GM06990 (cell line): ENCODE measurements at regions not wholly inside any gene's neighbourhood (a gene's known extent, or its start where the extent isn't known, plus 50 kb on each side); places are given as distances from the start of the nearest gene placed in this dataset.
"Not testable (repeated sequence)": the region's sequence is repeated elsewhere in the genome, so short reads cannot be mapped to it uniquely, and the experiment has no call there.

Source experiments
- DNase-seq: peaks from one replicate; pipeline ENCODE4 v3.0.0-alpha.2; 2011; ENCODE audit not compliant: insufficient read length; ENCODE audit errors: extremely low read depth
- H3K27me3 ChIP-seq: replicated peaks from 2 replicates; pipeline ENCODE4 v1.6.0; 2011; ENCODE audit warnings: low read length; ENCODE audit not compliant: control insufficient read depth, insufficient read depth
- H3K36me3 ChIP-seq: 2 replicates; pipeline ENCODE4 v1.5.1; 2011; ENCODE audit warnings: low read length; ENCODE audit not compliant: control insufficient read depth, insufficient read depth
- H3K4me3 ChIP-seq: replicated peaks from 2 replicates; pipeline ENCODE4 v1.5.1; 2011; ENCODE audit warnings: low read depth, mild to moderate bottlenecking, control low read depth, low read length
- TF ChIP-seq, protein P1 (sequence below): IDR thresholded peaks from 2 replicates; pipeline ENCODE4 v1.5.1; 2011; ENCODE audit warnings: low read length, control low read depth, mild to moderate bottlenecking, inconsistent platforms; ENCODE audit not compliant: insufficient read depth, poor library complexity, severe bottlenecking

DNA sequence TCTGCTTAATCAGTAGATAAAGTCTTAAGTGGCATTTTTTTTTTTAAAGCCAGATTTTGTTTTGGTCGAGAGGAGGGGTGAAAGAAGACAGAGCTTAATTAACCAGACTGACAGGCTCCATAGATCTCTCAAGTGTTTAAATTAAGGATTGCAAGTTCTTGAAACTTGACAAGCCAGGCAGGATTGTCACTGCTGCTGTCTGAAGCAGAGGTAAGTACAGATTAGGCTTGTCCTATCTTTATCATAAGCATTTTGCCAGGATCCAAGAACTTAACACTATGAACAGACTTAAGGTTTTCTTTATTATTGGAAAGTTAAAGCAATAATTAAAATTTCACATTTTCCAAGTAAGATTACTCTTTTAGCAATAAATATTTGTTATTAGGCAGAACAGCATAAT is 179.6 kb upstream of the LMO3 start:
- Histone ChIP-seq H3K27me3 (no peaks in the 10 kb centered on the region), H3K4me3 (no peak overlapping the region), H3K36me3 (no peaks in the 10 kb centered on the region)
- DNase-seq, result no peak
- TF ChIP-seq, protein P1, sequence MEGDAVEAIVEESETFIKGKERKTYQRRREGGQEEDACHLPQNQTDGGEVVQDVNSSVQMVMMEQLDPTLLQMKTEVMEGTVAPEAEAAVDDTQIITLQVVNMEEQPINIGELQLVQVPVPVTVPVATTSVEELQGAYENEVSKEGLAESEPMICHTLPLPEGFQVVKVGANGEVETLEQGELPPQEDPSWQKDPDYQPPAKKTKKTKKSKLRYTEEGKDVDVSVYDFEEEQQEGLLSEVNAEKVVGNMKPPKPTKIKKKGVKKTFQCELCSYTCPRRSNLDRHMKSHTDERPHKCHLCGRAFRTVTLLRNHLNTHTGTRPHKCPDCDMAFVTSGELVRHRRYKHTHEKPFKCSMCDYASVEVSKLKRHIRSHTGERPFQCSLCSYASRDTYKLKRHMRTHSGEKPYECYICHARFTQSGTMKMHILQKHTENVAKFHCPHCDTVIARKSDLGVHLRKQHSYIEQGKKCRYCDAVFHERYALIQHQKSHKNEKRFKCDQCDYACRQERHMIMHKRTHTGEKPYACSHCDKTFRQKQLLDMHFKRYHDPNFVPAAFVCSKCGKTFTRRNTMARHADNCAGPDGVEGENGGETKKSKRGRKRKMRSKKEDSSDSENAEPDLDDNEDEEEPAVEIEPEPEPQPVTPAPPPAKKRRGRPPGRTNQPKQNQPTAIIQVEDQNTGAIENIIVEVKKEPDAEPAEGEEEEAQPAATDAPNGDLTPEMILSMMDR, result no peak

DNA sequence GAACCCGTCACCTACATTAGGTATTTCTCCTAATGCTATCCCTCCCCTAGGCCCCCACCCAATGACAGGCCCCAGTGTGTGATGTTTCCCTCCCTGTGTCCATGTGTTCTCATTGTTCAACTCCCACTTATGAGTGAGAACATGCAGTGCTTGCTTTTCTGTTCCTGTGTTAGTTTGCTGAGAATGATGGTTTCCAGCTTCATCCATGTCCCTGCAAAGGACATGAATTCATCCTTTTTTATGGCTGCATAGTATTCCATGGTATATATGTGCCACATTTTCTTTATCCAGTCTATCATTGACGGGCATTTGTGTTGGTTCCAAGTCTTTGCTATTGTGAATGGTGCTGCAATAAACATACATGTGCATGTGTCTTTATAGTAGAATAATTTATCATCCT is 163.2 kb upstream of the LMO3 start:
- H3K4me3 ChIP-seq, H3K36me3 ChIP-seq, DNase-seq, H3K27me3 ChIP-seq: not testable (repeated sequence)

DNA sequence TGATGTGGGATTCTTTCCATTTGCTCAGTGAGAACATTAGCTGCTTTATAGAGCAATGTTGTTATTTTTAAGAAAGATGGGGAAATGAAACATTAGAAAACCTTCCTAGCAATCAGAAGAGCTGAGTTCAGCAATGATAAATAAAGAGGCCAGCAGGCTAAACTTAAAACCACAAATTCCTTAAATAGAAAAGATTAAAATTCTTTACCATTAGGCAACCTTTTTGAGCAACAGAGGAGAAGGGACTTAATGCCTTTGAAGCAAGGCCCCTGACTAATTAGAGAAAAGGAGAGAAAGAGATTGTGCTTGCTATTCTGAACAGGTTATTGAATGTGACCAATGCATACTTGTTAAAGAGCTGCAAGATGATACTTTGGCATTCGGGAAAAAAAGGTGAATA is 160.8 kb upstream of the LMO3 start:
- Histone ChIP-seq H3K4me3 (no peak overlapping the region), H3K27me3 (no peaks in the 10 kb centered on the region), H3K36me3 (no peaks in the 10 kb centered on the region)
- no peak for DNase-seq
- TF ChIP-seq, protein P1, result no peak

DNA sequence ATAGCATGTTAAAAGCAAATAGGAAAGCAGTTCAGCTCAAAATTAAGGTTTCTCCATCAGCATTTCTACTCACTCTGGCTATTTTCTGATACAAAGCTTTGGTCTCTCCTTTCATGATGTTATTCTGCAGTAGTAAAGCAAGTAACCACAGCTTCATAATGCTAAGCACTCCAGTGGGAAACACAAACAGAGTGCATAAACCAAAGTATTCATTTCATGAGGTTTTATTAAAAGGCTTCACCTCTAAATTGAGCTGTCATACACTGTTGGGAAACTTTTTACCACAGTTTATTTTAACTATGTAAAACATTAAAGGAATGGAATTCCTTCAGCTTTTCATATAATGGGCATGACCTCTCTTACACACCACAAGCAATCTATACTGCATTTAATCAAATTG is 157.9 kb upstream of the LMO3 start:
- H3K36me3 ChIP-seq, result no peaks in the 10 kb centered on the region
- DNase-seq, result no peak
- no peaks in the 10 kb centered on the region for H3K27me3 ChIP-seq
- H3K4me3 ChIP-seq, result no peak overlapping the region
- TF ChIP-seq, protein P1, result no peak

DNA sequence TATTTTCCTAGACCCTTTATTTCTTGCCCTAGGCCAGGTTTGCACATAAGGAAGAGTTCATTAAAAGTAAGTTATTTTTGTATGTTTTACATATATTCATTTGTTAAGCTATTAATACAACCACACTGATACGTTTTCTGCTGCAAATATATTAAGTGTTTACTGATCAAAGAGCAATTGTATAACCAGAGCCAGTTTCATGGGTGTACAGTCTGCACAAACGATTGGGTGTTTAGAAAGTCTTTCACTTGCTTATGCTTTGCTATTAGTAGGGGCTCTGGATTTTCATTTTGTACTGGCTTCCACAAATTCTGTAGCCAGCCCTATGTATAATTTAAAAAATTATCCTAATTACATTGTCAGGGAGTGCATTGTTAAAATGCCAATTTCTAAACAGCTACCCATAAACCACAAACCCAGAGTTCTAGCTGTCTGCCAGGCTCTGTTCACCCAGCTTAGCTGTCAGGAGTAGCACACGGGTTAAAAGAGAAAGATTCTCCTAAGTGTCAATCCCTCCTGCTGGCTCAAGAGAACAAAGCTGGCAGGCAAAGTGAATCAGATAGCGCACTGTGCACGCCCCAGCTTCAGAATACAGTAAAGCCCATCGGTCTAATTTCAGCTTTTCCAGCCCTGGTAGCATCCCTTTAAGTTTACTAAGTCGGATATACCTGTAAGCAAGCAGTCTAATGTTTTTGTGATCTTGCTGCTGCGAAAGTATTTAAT is 151.0 kb upstream of the LMO3 start:
- H3K4me3 ChIP-seq, result no peak overlapping the region
- TF ChIP-seq, protein P1, result no peak
- no peaks in the 10 kb centered on the region for H3K36me3 ChIP-seq
- no peak for DNase-seq
- H3K27me3 ChIP-seq, result no peaks in the 10 kb centered on the region

DNA sequence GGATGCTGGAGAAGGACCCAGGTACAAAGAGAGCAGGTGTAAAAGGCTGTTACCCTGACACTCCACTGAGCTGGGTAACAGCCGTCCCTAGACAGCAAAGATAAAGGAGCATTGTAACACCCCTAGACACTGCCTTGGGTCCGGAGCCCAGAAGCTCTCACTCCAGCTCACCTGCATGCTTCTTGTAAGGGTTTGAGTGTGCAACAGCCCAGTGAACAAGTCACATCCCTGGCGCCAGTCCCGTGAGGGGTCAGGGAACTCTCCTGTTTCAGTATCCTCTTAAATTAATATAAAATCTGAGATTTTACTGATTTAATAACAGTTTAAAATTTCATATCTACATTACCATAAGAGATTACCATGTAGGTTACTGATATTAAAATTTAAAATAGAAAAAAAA is 124.8 kb upstream of the LMO3 start:
- Histone ChIP-seq H3K27me3 (no peaks in the 10 kb centered on the region), H3K4me3 (no peak overlapping the region), H3K36me3 (no peaks in the 10 kb centered on the region)
- no peak for DNase-seq
- TF ChIP-seq, protein P1, result no peak
